ENCODE measurements at regions not wholly inside any gene's neighbourhood (a gene's known extent, or its start where the extent isn't known, plus 50 kb on each side); places are given as distances from the start of the nearest gene placed in this dataset.

DNA sequence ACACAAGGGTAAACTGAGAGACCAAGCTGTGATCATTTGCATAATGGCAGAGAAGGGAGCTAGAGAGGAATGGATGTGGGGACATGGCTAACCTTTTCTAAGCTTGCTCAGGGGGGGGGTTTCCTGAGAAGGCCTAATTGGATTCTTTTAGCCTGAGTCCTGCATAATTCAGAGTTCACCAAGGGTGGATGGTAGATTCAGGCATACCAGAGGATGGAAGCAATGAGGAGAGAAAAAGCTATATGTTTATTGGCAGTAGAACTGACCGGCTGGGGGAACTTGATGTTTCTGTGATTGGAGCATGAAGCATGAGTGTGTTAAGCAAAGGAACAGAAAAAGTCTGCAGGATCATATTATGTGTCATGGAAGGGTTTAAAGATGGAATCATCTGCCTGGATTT is 65.9 kb upstream of the KLF12 start (continued):
- TF ChIP-seq, protein P1, sequence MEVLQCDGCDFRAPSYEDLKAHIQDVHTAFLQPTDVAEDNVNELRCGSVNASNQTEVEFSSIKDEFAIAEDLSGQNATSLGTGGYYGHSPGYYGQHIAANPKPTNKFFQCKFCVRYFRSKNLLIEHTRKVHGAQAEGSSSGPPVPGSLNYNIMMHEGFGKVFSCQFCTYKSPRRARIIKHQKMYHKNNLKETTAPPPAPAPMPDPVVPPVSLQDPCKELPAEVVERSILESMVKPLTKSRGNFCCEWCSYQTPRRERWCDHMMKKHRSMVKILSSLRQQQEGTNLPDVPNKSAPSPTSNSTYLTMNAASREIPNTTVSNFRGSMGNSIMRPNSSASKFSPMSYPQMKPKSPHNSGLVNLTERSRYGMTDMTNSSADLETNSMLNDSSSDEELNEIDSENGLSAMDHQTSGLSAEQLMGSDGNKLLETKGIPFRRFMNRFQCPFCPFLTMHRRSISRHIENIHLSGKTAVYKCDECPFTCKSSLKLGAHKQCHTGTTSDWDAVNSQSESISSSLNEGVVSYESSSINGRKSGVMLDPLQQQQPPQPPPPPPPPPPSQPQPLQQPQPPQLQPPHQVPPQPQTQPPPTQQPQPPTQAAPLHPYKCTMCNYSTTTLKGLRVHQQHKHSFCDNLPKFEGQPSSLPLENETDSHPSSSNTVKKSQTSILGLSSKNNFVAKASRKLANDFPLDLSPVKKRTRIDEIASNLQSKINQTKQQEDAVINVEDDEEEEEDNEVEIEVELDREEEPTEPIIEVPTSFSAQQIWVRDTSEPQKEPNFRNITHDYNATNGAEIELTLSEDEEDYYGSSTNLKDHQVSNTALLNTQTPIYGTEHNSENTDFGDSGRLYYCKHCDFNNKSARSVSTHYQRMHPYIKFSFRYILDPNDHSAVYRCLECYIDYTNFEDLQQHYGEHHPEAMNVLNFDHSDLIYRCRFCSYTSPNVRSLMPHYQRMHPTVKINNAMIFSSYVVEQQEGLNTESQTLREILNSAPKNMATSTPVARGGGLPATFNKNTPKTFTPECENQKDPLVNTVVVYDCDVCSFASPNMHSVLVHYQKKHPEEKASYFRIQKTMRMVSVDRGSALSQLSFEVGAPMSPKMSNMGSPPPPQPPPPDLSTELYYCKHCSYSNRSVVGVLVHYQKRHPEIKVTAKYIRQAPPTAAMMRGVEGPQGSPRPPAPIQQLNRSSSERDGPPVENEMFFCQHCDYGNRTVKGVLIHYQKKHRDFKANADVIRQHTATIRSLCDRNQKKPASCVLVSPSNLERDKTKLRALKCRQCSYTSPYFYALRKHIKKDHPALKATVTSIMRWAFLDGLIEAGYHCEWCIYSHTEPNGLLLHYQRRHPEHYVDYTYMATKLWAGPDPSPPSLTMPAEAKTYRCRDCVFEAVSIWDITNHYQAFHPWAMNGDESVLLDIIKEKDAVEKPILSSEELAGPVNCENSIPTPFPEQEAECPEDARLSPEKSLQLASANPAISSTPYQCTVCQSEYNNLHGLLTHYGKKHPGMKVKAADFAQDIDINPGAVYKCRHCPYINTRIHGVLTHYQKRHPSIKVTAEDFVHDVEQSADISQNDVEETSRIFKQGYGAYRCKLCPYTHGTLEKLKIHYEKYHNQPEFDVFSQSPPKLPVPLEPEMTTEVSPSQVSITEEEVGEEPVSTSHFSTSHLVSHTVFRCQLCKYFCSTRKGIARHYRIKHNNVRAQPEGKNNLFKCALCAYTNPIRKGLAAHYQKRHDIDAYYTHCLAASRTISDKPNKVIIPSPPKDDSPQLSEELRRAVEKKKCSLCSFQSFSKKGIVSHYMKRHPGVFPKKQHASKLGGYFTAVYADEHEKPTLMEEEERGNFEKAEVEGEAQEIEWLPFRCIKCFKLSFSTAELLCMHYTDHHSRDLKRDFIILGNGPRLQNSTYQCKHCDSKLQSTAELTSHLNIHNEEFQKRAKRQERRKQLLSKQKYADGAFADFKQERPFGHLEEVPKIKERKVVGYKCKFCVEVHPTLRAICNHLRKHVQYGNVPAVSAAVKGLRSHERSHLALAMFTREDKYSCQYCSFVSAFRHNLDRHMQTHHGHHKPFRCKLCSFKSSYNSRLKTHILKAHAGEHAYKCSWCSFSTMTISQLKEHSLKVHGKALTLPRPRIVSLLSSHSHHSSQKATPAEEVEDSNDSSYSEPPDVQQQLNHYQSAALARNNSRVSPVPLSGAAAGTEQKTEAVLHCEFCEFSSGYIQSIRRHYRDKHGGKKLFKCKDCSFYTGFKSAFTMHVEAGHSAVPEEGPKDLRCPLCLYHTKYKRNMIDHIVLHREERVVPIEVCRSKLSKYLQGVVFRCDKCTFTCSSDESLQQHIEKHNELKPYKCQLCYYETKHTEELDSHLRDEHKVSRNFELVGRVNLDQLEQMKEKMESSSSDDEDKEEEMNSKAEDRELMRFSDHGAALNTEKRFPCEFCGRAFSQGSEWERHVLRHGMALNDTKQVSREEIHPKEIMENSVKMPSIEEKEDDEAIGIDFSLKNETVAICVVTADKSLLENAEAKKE (CRISPR knock-in tag; IDR thresholded peaks at IDR 0.05): no peak
- TF ChIP-seq, protein P2, sequence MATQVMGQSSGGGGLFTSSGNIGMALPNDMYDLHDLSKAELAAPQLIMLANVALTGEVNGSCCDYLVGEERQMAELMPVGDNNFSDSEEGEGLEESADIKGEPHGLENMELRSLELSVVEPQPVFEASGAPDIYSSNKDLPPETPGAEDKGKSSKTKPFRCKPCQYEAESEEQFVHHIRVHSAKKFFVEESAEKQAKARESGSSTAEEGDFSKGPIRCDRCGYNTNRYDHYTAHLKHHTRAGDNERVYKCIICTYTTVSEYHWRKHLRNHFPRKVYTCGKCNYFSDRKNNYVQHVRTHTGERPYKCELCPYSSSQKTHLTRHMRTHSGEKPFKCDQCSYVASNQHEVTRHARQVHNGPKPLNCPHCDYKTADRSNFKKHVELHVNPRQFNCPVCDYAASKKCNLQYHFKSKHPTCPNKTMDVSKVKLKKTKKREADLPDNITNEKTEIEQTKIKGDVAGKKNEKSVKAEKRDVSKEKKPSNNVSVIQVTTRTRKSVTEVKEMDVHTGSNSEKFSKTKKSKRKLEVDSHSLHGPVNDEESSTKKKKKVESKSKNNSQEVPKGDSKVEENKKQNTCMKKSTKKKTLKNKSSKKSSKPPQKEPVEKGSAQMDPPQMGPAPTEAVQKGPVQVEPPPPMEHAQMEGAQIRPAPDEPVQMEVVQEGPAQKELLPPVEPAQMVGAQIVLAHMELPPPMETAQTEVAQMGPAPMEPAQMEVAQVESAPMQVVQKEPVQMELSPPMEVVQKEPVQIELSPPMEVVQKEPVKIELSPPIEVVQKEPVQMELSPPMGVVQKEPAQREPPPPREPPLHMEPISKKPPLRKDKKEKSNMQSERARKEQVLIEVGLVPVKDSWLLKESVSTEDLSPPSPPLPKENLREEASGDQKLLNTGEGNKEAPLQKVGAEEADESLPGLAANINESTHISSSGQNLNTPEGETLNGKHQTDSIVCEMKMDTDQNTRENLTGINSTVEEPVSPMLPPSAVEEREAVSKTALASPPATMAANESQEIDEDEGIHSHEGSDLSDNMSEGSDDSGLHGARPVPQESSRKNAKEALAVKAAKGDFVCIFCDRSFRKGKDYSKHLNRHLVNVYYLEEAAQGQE (IDR thresholded peaks at IDR 0.05; ENCODE audit: unreplicated experiment): no peak
- no peak for TF ChIP-seq ZNF114 (CRISPR knock-in tag; IDR thresholded peaks at IDR 0.05)
- TF ChIP-seq, protein P3, sequence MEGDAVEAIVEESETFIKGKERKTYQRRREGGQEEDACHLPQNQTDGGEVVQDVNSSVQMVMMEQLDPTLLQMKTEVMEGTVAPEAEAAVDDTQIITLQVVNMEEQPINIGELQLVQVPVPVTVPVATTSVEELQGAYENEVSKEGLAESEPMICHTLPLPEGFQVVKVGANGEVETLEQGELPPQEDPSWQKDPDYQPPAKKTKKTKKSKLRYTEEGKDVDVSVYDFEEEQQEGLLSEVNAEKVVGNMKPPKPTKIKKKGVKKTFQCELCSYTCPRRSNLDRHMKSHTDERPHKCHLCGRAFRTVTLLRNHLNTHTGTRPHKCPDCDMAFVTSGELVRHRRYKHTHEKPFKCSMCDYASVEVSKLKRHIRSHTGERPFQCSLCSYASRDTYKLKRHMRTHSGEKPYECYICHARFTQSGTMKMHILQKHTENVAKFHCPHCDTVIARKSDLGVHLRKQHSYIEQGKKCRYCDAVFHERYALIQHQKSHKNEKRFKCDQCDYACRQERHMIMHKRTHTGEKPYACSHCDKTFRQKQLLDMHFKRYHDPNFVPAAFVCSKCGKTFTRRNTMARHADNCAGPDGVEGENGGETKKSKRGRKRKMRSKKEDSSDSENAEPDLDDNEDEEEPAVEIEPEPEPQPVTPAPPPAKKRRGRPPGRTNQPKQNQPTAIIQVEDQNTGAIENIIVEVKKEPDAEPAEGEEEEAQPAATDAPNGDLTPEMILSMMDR (conservative IDR thresholded peaks at IDR 0.05; ENCODE audit: low read depth in 2 of 2): no peak
- TF ChIP-seq EZH2phosphoT487 (IDR thresholded peaks at IDR 0.05; ENCODE audit: unreplicated experiment): no peak
- TF ChIP-seq STAT1 (IDR thresholded peaks at IDR 0.05; ENCODE audit: unreplicated experiment): no peak
- TF ChIP-seq JUNB (IDR thresholded peaks at IDR 0.05; ENCODE audit: unreplicated experiment): no peak
- no peak for TF ChIP-seq CREB1 (CRISPR knock-in tag; IDR thresholded peaks at IDR 0.05; ENCODE audit: low read depth)
- no peak for TF ChIP-seq NANOG (IDR thresholded peaks at IDR 0.05; ENCODE audit: borderline replicate concordance)
